CD4-positive, alpha-beta T cell (primary cell): ENCODE measurements at regions not wholly inside any gene's neighbourhood (a gene's known extent, or its start where the extent isn't known, plus 50 kb on each side); places are given as distances from the start of the nearest gene placed in this dataset.

Experiments
- ATAC-seq: fragments of 200-7000 bp; cut with Tn5 transposase; one replicate; pipeline ENCODE4 v1.10.0; 2022; ENCODE audit warnings: mild to moderate bottlenecking; ENCODE audit not compliant: poor library complexity
- CTCF ChIA-PET: fragments of 350-600 bp; sonication (Branson Sonifier 250); formaldehyde crosslinking; loops from one replicate; lab custom pipeline; 2021; ENCODE audit warnings: antibody characterized with exemption, inconsistent platforms; lab: Charles Lee
- POLR2A ChIA-PET: fragments of 350-600 bp; sonication (Branson Sonifier 250); formaldehyde crosslinking; loops from one replicate; lab custom pipeline; 2021; ENCODE audit warnings: antibody characterized with exemption, inconsistent platforms; lab: Charles Lee
- DNase-seq, 14 experiments: peaks; one replicate each; pipeline ENCODE4 v3.0.0-alpha.2; 2013 to 2020; ENCODE audit warnings: mixed read lengths in 2 of 14
- H3K27ac ChIP-seq, 2 donors: one replicate each; pipeline versions ENCODE4 v1.5.1 to v1.7.0; 2013; ENCODE audit warnings: low read length in 2 of 2, low read depth in 1 of 2, mild to moderate bottlenecking in 1 of 2
- H3K27me3 ChIP-seq, 2 experiments: 1 replicate in 1 of 2; 2 replicates in 1 of 2; pipeline versions ENCODE4 v1.6.1 to v1.7.0; 2013; ENCODE audit warnings: low read length in 2 of 2, control low read depth in 1 of 2, mild to moderate bottlenecking in 1 of 2, moderate library complexity in 1 of 2; ENCODE audit not compliant: insufficient read depth in 2 of 2, control insufficient read depth in 1 of 2
- H3K36me3 ChIP-seq: one replicate; pipeline ENCODE4 v1.6.1; 2013; ENCODE audit warnings: low read length, control low read depth; ENCODE audit not compliant: insufficient read depth
- H3K4me1 ChIP-seq: one replicate; pipeline ENCODE4 v1.6.1; 2013; ENCODE audit warnings: low read length, control low read depth; ENCODE audit not compliant: insufficient read depth
- H3K4me3 ChIP-seq: one replicate; pipeline ENCODE4 v1.5.1; 2013; ENCODE audit warnings: mild to moderate bottlenecking, low read length, moderate library complexity
- H3K9me3 ChIP-seq, 2 experiments: 1 replicate in 1 of 2; 2 replicates in 1 of 2; pipeline versions ENCODE4 v1.6.1 to v1.7.0; 2013; ENCODE audit warnings: low read length in 2 of 2, mild to moderate bottlenecking in 2 of 2, control low read depth in 1 of 2, moderate library complexity in 1 of 2; ENCODE audit not compliant: control insufficient read depth in 1 of 2, insufficient read depth in 1 of 2
- H3K27ac Mint-ChIP-seq: one replicate; pipeline ENCODE4 v1.8.0; 2020; ENCODE audit warnings: mixed read lengths
- H3K27me3 Mint-ChIP-seq: one replicate; pipeline ENCODE4 v1.8.0; 2021; ENCODE audit warnings: mixed read lengths
- H3K36me3 Mint-ChIP-seq: one replicate; pipeline ENCODE4 v1.8.0; 2021; ENCODE audit warnings: low read depth, mixed read lengths
- H3K4me1 Mint-ChIP-seq: one replicate; pipeline ENCODE4 v1.8.0; 2021; ENCODE audit warnings: low read depth, mixed read lengths
- H3K4me3 Mint-ChIP-seq: one replicate; pipeline ENCODE4 v1.8.0; 2020; ENCODE audit warnings: mild to moderate bottlenecking, mixed read lengths
- H3K9me3 Mint-ChIP-seq: one replicate; pipeline ENCODE4 v1.8.0; 2020; ENCODE audit warnings: mixed read lengths
- intact Hi-C, 2 experiments: fragments of 100-400 bp; cut with DNase I in 1 of 2; cut with micrococcal nuclease in 1 of 2; formaldehyde crosslinking; loops; one replicate each; pipeline versions ENCODE4 v1.15.1 to v1.9.0; 2023 to 2025; cut with DNase I, micrococcal nuclease
- TF ChIP-seq, protein P1 (sequence below): fragments of 200-600 bp; IDR thresholded peaks from one replicate; pipeline ENCODE4 v1.8.0; 2022; ENCODE audit warnings: antibody characterized with exemption, mild to moderate bottlenecking

DNA sequence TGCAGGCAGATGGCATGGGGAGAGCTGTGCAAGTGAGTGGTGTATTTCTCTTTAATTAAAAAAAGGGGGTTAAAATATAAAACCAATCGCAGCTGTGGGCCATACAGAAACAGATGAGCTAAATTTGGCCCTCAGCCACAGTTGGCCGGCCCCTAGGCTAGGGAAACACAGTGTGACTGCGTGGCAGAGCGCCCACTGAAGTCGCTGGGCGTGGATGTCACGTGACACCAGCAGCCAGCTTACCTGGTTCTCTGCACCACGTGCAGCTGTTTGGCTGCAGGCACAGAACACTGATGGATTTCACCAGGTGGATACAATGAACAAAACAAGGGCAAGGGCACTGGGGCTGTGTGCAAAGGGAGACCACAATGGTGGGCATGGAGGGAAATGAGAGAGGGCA is 119.3 kb upstream of the ZNF746 start:
- Histone ChIP-seq H3K9me3 (no peaks in the 10 kb centered on the region), H3K27me3 (no peaks in the 10 kb centered on the region), H3K4me3 (no peak overlapping the region), H3K27ac (no peak overlapping the region), H3K4me1 (peaks cover 17% of the 10 kb centered on the region), H3K36me3 (peaks cover 88% of the 10 kb centered on the region)
- POLR2A ChIA-PET, result no interaction called here
- H3K36me3 Mint-ChIP-seq, result peaks cover 100% of the 10 kb centered on the region
- intact Hi-C loops, result no loop called here
- peaks cover 20% of the 10 kb centered on the region for H3K4me1 Mint-ChIP-seq
- TF ChIP-seq, protein P1, sequence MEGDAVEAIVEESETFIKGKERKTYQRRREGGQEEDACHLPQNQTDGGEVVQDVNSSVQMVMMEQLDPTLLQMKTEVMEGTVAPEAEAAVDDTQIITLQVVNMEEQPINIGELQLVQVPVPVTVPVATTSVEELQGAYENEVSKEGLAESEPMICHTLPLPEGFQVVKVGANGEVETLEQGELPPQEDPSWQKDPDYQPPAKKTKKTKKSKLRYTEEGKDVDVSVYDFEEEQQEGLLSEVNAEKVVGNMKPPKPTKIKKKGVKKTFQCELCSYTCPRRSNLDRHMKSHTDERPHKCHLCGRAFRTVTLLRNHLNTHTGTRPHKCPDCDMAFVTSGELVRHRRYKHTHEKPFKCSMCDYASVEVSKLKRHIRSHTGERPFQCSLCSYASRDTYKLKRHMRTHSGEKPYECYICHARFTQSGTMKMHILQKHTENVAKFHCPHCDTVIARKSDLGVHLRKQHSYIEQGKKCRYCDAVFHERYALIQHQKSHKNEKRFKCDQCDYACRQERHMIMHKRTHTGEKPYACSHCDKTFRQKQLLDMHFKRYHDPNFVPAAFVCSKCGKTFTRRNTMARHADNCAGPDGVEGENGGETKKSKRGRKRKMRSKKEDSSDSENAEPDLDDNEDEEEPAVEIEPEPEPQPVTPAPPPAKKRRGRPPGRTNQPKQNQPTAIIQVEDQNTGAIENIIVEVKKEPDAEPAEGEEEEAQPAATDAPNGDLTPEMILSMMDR, result no peak
- ATAC-seq, result no peak
- no peak for DNase-seq
- CTCF ChIA-PET, result no interaction called here
- H3K27me3 Mint-ChIP-seq, result no peaks in the 10 kb centered on the region
- no peaks in the 10 kb centered on the region for H3K9me3 Mint-ChIP-seq
- no peak overlapping the region for H3K4me3 Mint-ChIP-seq
- no peak overlapping the region for H3K27ac Mint-ChIP-seq

DNA sequence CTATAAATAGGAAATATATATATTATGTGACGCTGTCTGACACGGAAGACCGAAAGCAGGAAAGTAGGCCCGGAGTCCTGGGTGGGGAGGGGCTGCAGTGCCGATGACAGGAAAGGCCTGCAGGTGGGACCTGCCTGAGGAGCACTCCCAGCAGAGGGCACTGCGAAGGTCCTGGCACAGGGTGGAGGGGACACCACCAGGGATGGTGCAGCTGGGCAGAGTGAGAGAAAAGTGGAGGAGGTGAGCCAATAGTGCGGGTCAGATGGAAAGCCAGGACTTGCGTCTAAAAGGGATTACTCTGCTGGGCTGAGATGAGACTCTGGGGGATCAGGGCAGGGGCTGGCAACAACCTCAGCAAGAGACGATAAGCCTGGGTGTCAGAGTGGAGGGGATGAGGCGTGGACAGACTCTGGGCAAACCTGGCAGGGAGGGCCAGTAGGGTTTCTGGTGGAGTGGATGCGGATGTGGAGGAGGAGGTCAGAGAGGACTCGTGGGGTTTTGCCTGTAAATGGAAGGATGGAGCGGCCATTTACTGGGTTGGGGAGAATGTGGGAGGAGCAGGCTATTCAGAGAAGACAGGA is 118.2 kb upstream of the ZNF746 start:
- peaks cover 6% of the 10 kb centered on the region for H3K4me1 ChIP-seq
- Mint-ChIP-seq H3K27ac (no peak overlapping the region), H3K9me3 (no peaks in the 10 kb centered on the region), H3K4me3 (no peak overlapping the region), H3K4me1 (peaks cover 12% of the 10 kb centered on the region), H3K27me3 (no peaks in the 10 kb centered on the region), H3K36me3 (peaks cover 100% of the 10 kb centered on the region)
- ChIA-PET POLR2A (no interaction called here), CTCF (no interaction called here)
- DNase-seq, result no peak
- TF ChIP-seq, protein P1, result no peak
- intact Hi-C loops, result no loop called here
- H3K9me3 ChIP-seq, result no peaks in the 10 kb centered on the region
- peaks cover 96% of the 10 kb centered on the region for H3K36me3 ChIP-seq
- no peak overlapping the region for H3K27ac ChIP-seq
- H3K4me3 ChIP-seq, result no peak overlapping the region
- no peak for ATAC-seq
- H3K27me3 ChIP-seq, result no peaks in the 10 kb centered on the region

DNA sequence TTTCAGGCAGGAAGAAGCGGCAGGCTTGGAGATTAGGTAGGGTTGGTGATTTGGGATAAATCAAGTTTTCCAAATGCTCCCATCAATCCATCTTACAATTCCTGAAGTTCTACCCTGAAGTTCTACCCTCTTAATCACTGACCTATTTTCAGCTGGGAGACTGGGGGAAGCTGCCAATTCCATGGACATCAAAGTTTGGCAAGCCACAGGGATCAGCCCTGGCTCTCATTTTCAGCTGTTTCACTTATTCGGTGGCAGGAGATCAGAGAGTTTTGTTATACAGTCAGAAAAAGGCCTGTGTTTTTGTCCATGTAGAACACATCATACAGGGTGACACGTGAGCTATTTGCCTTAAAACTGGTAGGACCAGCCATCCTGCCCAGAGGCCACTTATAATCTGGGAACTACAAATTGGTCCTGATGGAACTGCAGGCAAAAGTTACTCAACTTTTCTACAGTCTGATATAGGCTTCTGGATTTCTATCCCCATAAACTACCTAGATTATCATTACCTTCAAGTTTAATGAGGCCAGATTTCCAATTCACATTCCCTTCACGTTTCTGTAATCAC is 112.9 kb upstream of the ZNF746 start:
- ChIA-PET CTCF (no interaction called here), POLR2A (no interaction called here)
- no peak overlapping the region for H3K4me3 Mint-ChIP-seq
- no peaks in the 10 kb centered on the region for H3K27me3 Mint-ChIP-seq
- no peak for ATAC-seq
- DNase-seq, result no peak
- H3K27me3 ChIP-seq, result no peaks in the 10 kb centered on the region
- H3K9me3 ChIP-seq, result no peaks in the 10 kb centered on the region
- peaks cover 87% of the 10 kb centered on the region for H3K36me3 ChIP-seq
- peaks cover 97% of the 10 kb centered on the region for H3K36me3 Mint-ChIP-seq
- H3K9me3 Mint-ChIP-seq, result no peaks in the 10 kb centered on the region
- intact Hi-C loops, result loop anchor here in 1 of 2 experiments (2.0 kb wide), 1 partner anchor 24 kb away; no protein-coding TSS in a partner anchor
- H3K4me1 ChIP-seq, result no peaks in the 10 kb centered on the region
- TF ChIP-seq, protein P1, result no peak
- no peaks in the 10 kb centered on the region for H3K4me1 Mint-ChIP-seq
- no peak overlapping the region for H3K4me3 ChIP-seq
- H3K27ac ChIP-seq, result no peak overlapping the region
- H3K27ac Mint-ChIP-seq, result no peak overlapping the region
